ENCODE measurements at regions not wholly inside any gene's neighbourhood (a gene's known extent, or its start where the extent isn't known, plus 50 kb on each side); places are given as distances from the start of the nearest gene placed in this dataset.

GRCh38 chr5:155546075-155546474 is 532.5 kb downstream of the KIF4B start:
- DNase-seq (ENCODE audit: low spot score in 2 of 2), result no peak
- no peak overlapping the region for H3K4me3 ChIP-seq
- TF ChIP-seq CTCF (IDR thresholded peaks at IDR 0.05) (no peak), POLR2AphosphoS5 (IDR thresholded peaks at IDR 0.05) (no peak), POLR2A (IDR thresholded peaks at IDR 0.05) (no peak)
- no peaks in the 10 kb centered on the region for H3K27me3 ChIP-seq
- H3K9me3 ChIP-seq, result peaks cover 0 to 4% of the 10 kb centered on the region in 2 donors
- H3K4me1 ChIP-seq, result no peaks in the 10 kb centered on the region
- H3K27ac ChIP-seq, result no peak overlapping the region
- intact Hi-C loops (cut with DNase I; ENCODE audit: low total_unique reads), result no loop called here
- no peaks in the 10 kb centered on the region for H3K36me3 ChIP-seq

GRCh38 chr5:155554500-155554899 is 540.9 kb downstream of the KIF4B start:
- Histone ChIP-seq H3K9me3 (no peaks in the 10 kb centered on the region), H3K4me1 (no peaks in the 10 kb centered on the region), H3K27me3 (no peaks in the 10 kb centered on the region), H3K27ac (no peak overlapping the region), H3K4me3 (no peak overlapping the region), H3K36me3 (no peaks in the 10 kb centered on the region)
- DNase-seq (ENCODE audit: low spot score in 2 of 2), result no peak
- intact Hi-C loops (cut with DNase I; ENCODE audit: low total_unique reads), result no loop called here
- no peak for TF ChIP-seq POLR2A (IDR thresholded peaks at IDR 0.05)
- TF ChIP-seq POLR2AphosphoS5 (IDR thresholded peaks at IDR 0.05), result no peak
- no peak for TF ChIP-seq CTCF (IDR thresholded peaks at IDR 0.05)

- DNase-seq (ENCODE audit: low spot score in 2 of 2), result no peak
- Histone ChIP-seq H3K4me3 (no peak overlapping the region), H3K27me3 (no peaks in the 10 kb centered on the region), H3K9me3 (no peaks in the 10 kb centered on the region), H3K4me1 (no peaks in the 10 kb centered on the region), H3K27ac (no peak overlapping the region), H3K36me3 (no peaks in the 10 kb centered on the region)
- TF ChIP-seq CTCF (IDR thresholded peaks at IDR 0.05), result no peak
- no peak for TF ChIP-seq POLR2AphosphoS5 (IDR thresholded peaks at IDR 0.05)
- TF ChIP-seq POLR2A (IDR thresholded peaks at IDR 0.05), result no peak
- intact Hi-C loops (cut with DNase I; ENCODE audit: low total_unique reads), result no loop called here
These were observed 542.7 kb downstream of the KIF4B start for GRCh38 chr5:155556222-155556621.

- no peaks in the 10 kb centered on the region for H3K36me3 ChIP-seq
- H3K27me3 ChIP-seq, result no peaks in the 10 kb centered on the region
- H3K9me3 ChIP-seq, result no peaks in the 10 kb centered on the region
- intact Hi-C loops (cut with DNase I; ENCODE audit: low total_unique reads), result no loop called here
- no peak for DNase-seq (ENCODE audit: low spot score in 2 of 2)
- no peaks in the 10 kb centered on the region for H3K4me1 ChIP-seq
- no peak overlapping the region for H3K4me3 ChIP-seq
- H3K27ac ChIP-seq, result no peak overlapping the region
- TF ChIP-seq CTCF (IDR thresholded peaks at IDR 0.05) (no peak), POLR2A (IDR thresholded peaks at IDR 0.05) (no peak), POLR2AphosphoS5 (IDR thresholded peaks at IDR 0.05) (no peak)
These were observed 543.1 kb downstream of the KIF4B start for GRCh38 chr5:155556700-155557099.

GRCh38 chr5:155562158-155562557 is 548.6 kb downstream of the KIF4B start:
- intact Hi-C loops (cut with DNase I; ENCODE audit: low total_unique reads), result no loop called here
- Histone ChIP-seq H3K27me3 (no peaks in the 10 kb centered on the region), H3K9me3 (no peaks in the 10 kb centered on the region), H3K4me3 (no peak overlapping the region), H3K36me3 (no peaks in the 10 kb centered on the region), H3K27ac (no peak overlapping the region), H3K4me1 (no peaks in the 10 kb centered on the region)
- DNase-seq (ENCODE audit: low spot score in 2 of 2), result no peak
- TF ChIP-seq POLR2AphosphoS5 (IDR thresholded peaks at IDR 0.05) (no peak), POLR2A (IDR thresholded peaks at IDR 0.05) (no peak), CTCF (IDR thresholded peaks at IDR 0.05) (no peak)
